GM12874 (cell line): ENCODE measurements at regions not wholly inside any gene's neighbourhood (a gene's known extent, or its start where the extent isn't known, plus 50 kb on each side); places are given as distances from the start of the nearest gene placed in this dataset.

ENCODE experiments used
- CTCF ChIP-seq: IDR thresholded peaks from 2 replicates; pipeline ENCODE4 v1.5.1; 2011; ENCODE audit warnings: low read depth, mild to moderate bottlenecking, control low read depth, low read length, moderate library complexity; ENCODE audit not compliant: insufficient read depth

- TF ChIP-seq CTCF = no peak
Measured at GRCh38 chr14:71486279-71486678, 445.9 kb upstream of the RGS6 start.

GRCh38 chr14:71487449-71487848 lies 444.8 kb upstream of the RGS6 start:
- TF ChIP-seq CTCF = no peak

GRCh38 chr14:71487941-71488340 lies 444.3 kb upstream of the RGS6 start:
- TF ChIP-seq CTCF = no peak

- no peak for TF ChIP-seq CTCF
Measured at GRCh38 chr14:71488703-71489191, 443.5 kb upstream of the RGS6 start.

- TF ChIP-seq CTCF = no peak
Measured at GRCh38 chr14:71489742-71490141, 442.5 kb upstream of the RGS6 start.

GRCh38 chr14:71491931-71492330 lies 440.3 kb upstream of the RGS6 start:
- no peak for TF ChIP-seq CTCF

- TF ChIP-seq CTCF = no peak
Measured at GRCh38 chr14:71492346-71492745, 439.9 kb upstream of the RGS6 start.

- TF ChIP-seq CTCF = no peak
Measured at GRCh38 chr14:71497645-71498086, 434.6 kb upstream of the RGS6 start.
